ENCODE measurements at regions not wholly inside any gene's neighbourhood (a gene's known extent, or its start where the extent isn't known, plus 50 kb on each side); places are given as distances from the start of the nearest gene placed in this dataset.

- POLR2A ChIA-PET, result no interaction called here
- Histone ChIP-seq H3K9me2 (ENCODE audit: insufficient read depth, low read length) (no peaks in the 10 kb centered on the region), H3K9me3 (ENCODE audit: low read length) (no peaks in the 10 kb centered on the region), H3K27ac (ENCODE audit: low read depth, low read length, poor library complexity, severe bottlenecking) (no peak overlapping the region), H3K4me2 (ENCODE audit: low read length) (peak overlapping the region; percentile 32), H3K4me1 (ENCODE audit: insufficient read depth, low read length, poor library complexity, severe bottlenecking) (peaks cover 12% of the 10 kb centered on the region), H3K4me3 (ENCODE audit: low read depth, low read length, poor library complexity, severe bottlenecking) (no peak overlapping the region), H3K36me3 (ENCODE audit: insufficient read depth, low read length) (no peaks in the 10 kb centered on the region), H2AFZ (ENCODE audit: low read length) (peak overlapping the region; percentile 23; the same call in 1 of the 2 replicates), H3K79me2 (ENCODE audit: insufficient read depth, low read depth, low read length) (no peaks in the 10 kb centered on the region), H4K20me1 (ENCODE audit: insufficient read depth, low read length) (no peaks in the 10 kb centered on the region)
- DNase-seq (ENCODE audit: low spot score), result no peak
- BruUV-seq (replicated peaks), result no TSS peak
- CTCF ChIA-PET (ENCODE audit: unreplicated experiment), result interaction anchor here (0.6 kb wide), 1 partner anchor 479 kb away, joined by 3 read pairs; no protein-coding TSS in a partner anchor
- intact Hi-C loops (cut with micrococcal nuclease; ENCODE audit: unreplicated experiment), result no loop called here
- TF ChIP-seq CTCF (conservative IDR thresholded peaks at IDR 0.05; ENCODE audit: low read length), result no peak
- TF ChIP-seq EZH2phosphoT487 (IDR thresholded peaks at IDR 0.05; ENCODE audit: borderline replicate concordance, low read depth, low read length), result no peak
Measured at GRCh38 chr21:35343046-35343819, 294.1 kb upstream of the RUNX1 start.

GRCh38 chr21:35342440-35342839, 293.3 kb upstream of the RUNX1 start:
- Histone ChIP-seq H3K4me3 (ENCODE audit: low read depth, low read length, poor library complexity, severe bottlenecking) (no peak overlapping the region), H3K27ac (ENCODE audit: low read depth, low read length, poor library complexity, severe bottlenecking) (no peak overlapping the region), H3K79me2 (ENCODE audit: insufficient read depth, low read depth, low read length) (no peaks in the 10 kb centered on the region), H3K9me2 (ENCODE audit: insufficient read depth, low read length) (no peaks in the 10 kb centered on the region), H3K9me3 (ENCODE audit: low read length) (no peaks in the 10 kb centered on the region), H3K36me3 (ENCODE audit: insufficient read depth, low read length) (no peaks in the 10 kb centered on the region), H2AFZ (ENCODE audit: low read length) (peak overlapping the region; percentile 23; the same call in 1 of the 2 replicates), H4K20me1 (ENCODE audit: insufficient read depth, low read length) (no peaks in the 10 kb centered on the region), H3K4me1 (ENCODE audit: insufficient read depth, low read length, poor library complexity, severe bottlenecking) (peaks cover 12% of the 10 kb centered on the region), H3K4me2 (ENCODE audit: low read length) (peak overlapping the region; percentile 32; the same call in 1 of the 2 replicates)
- no TSS peak for BruUV-seq (replicated peaks)
- no peak for TF ChIP-seq CTCF (conservative IDR thresholded peaks at IDR 0.05; ENCODE audit: low read length)
- no peak for TF ChIP-seq EZH2phosphoT487 (IDR thresholded peaks at IDR 0.05; ENCODE audit: borderline replicate concordance, low read depth, low read length)
- DNase-seq (ENCODE audit: low spot score), result peak; percentile 29
- intact Hi-C loops (cut with micrococcal nuclease; ENCODE audit: unreplicated experiment), result no loop called here
- CTCF ChIA-PET (ENCODE audit: unreplicated experiment), result interaction anchor here (0.6 kb wide), 1 partner anchor 478 kb away, joined by 3 read pairs; no protein-coding TSS in a partner anchor
- POLR2A ChIA-PET, result no interaction called here

- Histone ChIP-seq H3K4me3 (ENCODE audit: low read depth, low read length, poor library complexity, severe bottlenecking) (no peak overlapping the region), H3K36me3 (ENCODE audit: insufficient read depth, low read length) (no peaks in the 10 kb centered on the region), H2AFZ (ENCODE audit: low read length) (no peak overlapping the region), H3K27ac (ENCODE audit: low read depth, low read length, poor library complexity, severe bottlenecking) (no peak overlapping the region), H3K9me2 (ENCODE audit: insufficient read depth, low read length) (no peaks in the 10 kb centered on the region), H4K20me1 (ENCODE audit: insufficient read depth, low read length) (no peaks in the 10 kb centered on the region), H3K79me2 (ENCODE audit: insufficient read depth, low read depth, low read length) (no peaks in the 10 kb centered on the region), H3K4me1 (ENCODE audit: insufficient read depth, low read length, poor library complexity, severe bottlenecking) (peaks cover 12% of the 10 kb centered on the region), H3K4me2 (ENCODE audit: low read length) (no peak overlapping the region), H3K9me3 (ENCODE audit: low read length) (no peaks in the 10 kb centered on the region)
- no peak for TF ChIP-seq EZH2phosphoT487 (IDR thresholded peaks at IDR 0.05; ENCODE audit: borderline replicate concordance, low read depth, low read length)
- 0 out of 2 replicates have a peak, but pooled peaks have one; percentile 11 for TF ChIP-seq CTCF (conservative IDR thresholded peaks at IDR 0.05; ENCODE audit: low read length)
- intact Hi-C loops (cut with micrococcal nuclease; ENCODE audit: unreplicated experiment), result no loop called here
- BruUV-seq (replicated peaks), result no TSS peak
- DNase-seq (ENCODE audit: low spot score), result peak; percentile 11
- ChIA-PET CTCF (ENCODE audit: unreplicated experiment) (no interaction called here), POLR2A (no interaction called here)
Measured at GRCh38 chr21:35340273-35340672, 291.2 kb upstream of the RUNX1 start.

All from OCI-LY7 (cell line).